ENCODE measurements at regions not wholly inside any gene's neighbourhood (a gene's known extent, or its start where the extent isn't known, plus 50 kb on each side); places are given as distances from the start of the nearest gene placed in this dataset.
"Not testable (repeated sequence)": the region's sequence is repeated elsewhere in the genome, so short reads cannot be mapped to it uniquely, and the experiment has no call there.

DNA sequence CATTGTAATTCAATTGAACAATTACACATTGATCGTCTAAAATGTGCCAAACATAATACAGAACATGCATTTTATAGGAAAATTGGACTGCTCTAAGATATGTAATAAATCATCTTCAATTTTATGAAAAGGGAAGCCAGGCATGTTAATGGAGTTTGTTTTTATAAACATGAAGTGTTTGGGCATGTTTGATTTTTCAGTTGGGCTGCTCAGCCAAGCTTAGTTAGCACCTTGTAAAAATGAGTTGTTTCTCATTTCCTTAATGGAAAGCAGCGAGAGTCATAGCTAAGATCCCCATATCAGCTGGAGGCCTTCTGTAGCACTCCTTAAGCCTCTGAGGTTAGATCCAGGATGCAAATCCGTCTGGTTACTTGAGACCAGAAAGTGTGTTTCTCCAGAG is 422.3 kb downstream of the SPRY2 start:
- DNase-seq (ENCODE audit: low read depth in 2 of 2): no peak

DNA sequence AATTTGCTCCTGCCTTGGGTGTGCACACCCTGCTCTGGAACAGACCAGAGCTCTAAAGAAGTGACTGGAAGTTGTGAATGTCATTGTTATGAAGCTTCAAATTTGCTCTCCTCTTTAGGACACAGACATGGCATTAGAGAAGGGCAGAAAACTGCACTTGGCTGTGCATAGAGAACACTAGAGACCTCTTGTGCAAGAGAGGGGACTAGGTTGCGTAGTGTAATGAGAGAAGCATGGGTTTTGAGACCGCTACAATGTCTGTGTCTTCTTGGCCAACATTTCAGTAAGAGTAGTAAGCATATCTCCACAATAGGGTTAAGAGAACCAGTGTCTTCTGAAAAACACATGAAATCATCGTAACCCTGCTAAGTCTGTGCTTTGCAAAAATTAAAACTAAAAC is 423.3 kb downstream of the SPRY2 start:
- DNase-seq (ENCODE audit: low read depth in 2 of 2): no peak

DNA sequence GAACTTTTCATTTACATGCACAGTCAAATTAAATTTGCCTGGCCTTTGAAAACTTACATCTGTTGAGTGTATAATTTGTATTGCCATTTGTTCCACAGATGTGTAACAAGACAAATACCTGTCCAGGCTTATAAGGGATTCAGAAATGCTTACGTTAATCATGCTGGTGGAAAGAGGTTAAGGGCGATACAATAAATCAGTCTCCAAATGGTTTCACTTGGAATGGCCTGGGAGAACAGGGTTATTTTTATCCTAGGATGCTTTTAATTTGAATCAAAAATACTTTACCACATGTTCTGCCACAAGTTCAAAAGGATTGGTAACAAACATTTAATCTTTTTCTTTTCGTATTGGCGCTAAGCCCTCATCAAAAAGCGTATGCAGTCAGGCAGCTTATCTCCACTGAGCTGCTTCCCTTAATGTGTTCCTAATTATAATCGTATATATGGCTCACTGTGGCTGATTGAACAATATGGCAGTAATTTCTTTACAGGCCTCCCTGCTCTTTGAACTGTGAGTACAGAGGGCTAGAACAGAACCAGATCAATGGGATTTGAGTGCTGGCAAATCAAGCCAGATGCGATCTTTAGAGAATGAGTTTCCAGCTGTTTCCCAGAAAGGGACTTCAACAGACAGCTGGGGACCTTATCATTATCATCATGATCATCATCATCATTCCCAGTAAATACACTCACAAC is 425.7 kb downstream of the SPRY2 start:
- DNase-seq (ENCODE audit: low read depth in 2 of 2): no peak

DNA sequence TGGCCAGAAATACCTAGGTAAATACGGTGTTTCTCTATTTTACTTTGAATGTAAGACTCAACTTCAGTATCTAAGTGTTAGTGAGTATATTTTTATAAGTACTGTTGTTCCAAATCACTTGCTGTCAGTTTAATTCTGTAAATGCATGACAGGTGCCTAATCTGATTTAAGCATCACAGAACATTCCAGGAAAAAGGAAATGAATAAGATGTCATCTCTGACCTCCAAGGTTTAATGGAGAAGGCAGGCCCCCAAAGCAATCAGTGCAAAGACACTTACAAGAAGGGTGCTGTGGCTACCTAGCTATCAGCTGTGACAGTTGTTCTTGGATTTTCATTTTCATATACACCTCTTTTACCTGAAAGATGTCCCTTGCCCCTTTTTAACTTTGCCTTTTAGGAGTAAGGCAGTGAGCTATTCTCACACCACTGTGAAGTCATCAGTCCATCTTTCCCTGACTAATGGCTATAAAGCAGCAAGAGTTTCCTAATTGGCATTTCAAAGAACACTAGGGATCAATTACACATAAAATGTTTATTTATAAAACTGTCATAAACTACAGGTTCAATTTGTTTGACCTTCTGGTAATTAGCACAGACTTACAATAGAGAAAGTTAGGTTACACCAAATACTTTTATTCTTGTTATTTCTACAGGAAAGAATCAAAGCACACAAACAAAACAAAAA is 427.6 kb downstream of the SPRY2 start:
- DNase-seq (ENCODE audit: low read depth in 2 of 2): no peak

DNA sequence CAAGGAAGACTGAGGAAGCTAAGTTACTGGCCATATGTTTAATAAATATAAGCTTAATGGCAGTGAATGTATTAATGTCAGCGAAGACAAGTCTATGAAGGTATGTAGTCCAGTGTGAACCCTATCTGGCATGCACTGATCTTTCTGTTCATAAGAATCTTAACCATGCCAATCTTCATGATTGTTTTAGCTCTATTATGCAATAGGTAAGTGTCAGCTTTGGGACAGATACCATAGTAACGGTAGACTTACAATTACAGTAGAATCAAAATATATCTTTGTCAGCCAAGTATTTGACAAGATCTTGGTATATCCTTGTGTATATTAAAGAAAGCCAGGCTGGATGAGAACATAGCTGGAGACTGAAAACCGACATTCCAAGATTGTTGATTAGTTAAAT is 428.5 kb downstream of the SPRY2 start:
- DNase-seq (ENCODE audit: low read depth in 2 of 2): no peak

DNA sequence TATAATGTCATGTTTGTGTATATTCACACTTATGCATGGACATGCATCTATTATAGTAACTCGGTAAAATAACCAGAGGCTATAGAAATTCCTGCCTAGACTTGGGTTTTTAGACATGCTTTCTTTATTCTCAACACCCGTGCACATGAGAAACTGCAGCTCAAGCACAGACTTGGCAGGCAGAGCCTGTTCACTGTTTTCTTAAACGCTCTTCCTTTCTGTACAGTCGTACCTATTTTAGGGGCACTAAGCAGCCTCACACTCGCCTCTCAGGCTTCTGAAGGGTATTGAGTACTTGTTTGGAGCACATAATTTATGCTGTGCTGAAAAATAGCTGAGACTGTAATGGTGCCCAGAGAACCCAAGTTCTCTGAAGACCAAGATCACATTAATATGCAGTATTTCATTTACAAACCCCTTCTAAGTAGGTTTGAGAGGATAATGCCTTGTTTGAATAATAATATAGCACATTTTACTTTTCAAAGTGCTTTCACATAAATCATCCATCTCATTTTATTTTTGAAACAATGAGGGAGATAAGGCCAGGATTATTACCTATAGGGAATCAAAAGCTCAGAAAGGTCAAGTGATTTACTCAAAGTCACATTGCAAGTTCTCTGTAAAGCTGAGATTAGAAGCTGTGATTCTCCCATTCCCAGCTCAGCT is 429.9 kb downstream of the SPRY2 start:
- DNase-seq (ENCODE audit: low read depth in 2 of 2): no peak

DNA sequence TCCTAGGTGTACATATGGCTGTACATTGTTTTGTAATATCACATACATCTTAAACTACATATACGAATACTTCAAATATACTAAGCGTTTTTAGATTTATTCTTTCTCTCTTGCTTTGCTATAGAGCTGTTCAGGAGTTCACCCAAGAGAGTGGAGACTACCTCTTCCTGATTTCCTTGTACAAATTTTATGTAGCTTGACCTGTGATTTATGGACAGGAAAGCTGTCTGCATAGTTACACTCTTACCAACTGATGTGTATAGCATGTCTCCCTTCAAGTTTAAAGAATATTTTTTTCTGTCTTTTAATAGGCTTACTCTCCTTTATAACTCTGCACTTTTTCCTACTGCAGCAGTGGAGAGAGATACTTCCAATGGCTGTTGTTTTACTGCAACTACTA is 428.7 kb downstream of the NDFIP2 start:
- no peak for DNase-seq (ENCODE audit: low read depth in 2 of 2)

DNA sequence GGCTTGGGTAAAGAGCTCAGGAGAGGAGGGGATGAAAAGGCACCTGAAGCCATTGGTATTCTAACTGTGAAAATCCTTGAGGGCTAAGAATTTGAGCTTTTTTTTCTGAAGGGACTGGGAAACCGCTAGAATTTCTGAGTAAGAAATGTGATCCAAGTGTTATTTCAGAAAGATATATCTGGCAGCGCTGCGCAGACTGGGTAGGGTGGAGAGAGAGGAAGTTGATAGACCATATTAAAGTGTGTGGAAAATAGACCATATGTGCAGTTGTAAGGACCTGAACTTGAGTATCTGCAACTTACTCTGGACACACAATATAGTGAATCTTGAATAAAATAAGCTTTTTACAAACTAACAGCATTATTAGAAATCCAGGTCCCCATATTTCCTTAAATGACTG is 427.4 kb downstream of the NDFIP2 start:
- no peak for DNase-seq (ENCODE audit: low read depth in 2 of 2)

DNA sequence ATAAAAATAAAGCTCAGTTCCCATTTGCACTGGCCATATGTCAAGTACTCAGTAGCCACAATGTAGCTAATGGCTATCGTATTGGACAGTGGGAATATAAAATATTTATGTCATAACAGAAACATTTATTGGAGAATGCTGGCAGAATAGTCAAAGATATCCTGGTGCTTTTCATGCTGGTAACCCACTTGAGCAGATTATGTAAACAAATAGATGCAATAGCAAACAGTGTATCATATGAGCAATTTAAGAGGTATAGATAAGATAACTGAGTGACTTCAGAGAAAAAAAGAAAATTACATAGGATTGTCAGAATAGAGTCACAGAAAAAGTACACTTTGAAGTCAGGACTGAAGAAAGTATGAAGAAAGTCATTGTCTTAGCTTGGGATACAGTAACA is 426.6 kb downstream of the NDFIP2 start:
- no peak for DNase-seq (ENCODE audit: low read depth in 2 of 2)

DNA sequence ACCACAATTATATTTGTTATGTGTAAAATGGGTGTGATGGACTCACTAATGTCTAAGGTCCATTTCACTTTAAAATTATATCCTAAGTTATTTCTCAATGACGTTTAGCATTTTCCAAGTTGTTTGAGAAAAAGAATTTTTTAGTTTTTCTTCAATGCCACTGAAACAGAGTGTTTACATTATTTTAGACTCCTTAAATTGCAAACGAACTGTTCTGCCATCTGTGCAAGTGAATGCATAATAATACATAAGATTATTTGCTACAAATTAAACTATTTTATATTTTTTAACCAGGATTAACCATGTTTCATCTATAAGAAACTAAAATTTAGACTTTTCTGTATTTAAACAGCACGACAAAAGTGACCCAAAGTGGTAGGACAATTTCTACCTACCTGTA is 425.4 kb downstream of the NDFIP2 start:
- no peak for DNase-seq (ENCODE audit: low read depth in 2 of 2)

DNA sequence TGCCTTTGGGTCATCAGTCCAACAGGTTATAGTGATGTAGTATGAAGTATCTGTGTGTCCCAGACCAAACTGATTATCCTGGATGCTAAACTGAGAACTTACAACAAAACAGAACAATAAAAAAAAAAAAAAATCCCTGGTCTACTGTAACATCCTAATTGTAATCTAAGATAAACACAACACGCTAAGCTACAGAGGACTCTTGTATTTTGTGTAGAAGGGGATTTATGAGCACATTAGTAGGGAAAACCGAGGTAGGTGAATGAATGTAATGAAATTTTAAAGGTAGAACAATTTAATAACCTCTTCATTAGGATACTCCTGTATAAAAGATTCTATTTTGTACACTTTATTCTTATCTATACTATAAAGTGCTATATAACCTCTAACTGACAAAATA is 424.1 kb downstream of the NDFIP2 start:
- no peak for DNase-seq (ENCODE audit: low read depth in 2 of 2)

DNA sequence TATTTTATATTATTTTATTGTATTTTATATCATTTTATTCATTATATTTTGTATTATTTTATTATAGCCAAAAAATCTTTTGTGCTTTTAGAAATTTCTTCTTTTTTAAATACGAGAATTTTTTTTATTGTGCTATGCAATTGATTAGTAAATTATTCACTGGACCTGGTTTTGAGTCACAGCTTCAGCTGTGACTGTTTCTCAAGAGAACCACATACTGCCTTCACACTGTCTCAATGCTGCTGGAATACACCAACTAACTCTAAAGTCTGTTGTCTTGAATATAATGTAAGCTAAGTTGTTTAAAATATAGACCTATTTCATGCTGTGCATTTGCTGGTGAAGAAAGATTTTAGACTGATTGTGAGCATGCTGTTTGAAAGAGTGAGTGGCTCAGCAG is 423.6 kb downstream of the NDFIP2 start:
- no peak for DNase-seq (ENCODE audit: low read depth in 2 of 2)

DNA sequence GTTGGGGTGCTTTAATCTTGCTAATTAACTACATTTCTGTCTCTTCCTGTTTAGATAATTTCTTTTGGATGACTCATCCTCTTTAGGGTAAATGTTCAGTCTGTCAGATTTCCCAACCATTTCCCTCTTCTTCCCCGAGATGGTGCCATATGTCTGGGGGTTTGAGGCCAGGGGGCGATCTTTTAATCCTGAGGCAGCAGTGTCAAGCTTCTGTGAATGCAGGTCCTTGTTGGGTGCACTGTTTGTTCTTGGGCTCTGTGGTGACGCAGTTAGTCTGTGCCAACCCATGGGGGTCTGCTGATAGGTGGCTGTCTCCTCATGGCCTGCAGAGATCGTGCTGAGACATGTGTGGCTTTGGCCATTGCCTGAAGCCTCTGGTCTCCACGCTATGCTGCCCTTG is 420.4 kb downstream of the NDFIP2 start:
- DNase-seq (ENCODE audit: low read depth in 2 of 2): no peak

DNA sequence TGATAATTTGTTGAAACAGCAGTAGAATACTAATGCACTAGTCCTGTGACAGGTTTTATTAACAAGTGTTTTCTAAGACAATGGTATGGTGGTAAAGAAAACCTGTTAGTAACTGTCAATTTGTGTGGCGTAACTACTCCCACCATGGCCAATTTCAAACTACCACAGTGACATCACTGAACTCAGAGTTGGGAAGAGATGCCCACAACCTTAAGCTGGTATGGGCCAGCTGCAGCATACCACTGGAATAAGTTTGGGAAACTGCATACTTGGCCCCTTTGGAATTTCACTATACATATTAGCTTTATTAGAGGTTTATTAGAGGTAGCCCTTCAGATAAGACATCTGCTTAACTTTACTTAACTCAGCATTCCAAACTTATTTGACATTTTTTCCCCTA is 419.4 kb downstream of the NDFIP2 start:
- DNase-seq (ENCODE audit: low read depth in 2 of 2): no peak

DNA sequence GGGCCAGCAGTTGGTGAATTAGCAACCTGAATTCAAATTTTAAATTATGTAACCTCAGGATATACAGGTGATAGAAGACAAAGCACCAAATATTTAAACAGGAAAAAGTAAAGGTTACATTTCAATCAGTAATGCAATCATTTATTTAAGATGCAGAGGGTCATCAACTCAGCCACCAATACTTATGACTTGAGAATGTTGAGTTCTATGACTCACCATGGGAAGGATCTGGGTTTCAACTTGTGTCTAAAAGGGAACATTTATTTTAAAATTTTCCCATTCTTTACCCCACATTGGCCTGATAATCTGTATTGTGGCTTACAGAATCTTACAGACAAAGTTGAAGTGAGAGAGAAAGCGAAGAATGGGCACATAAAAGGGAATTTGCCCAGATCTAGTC is 418.0 kb downstream of the NDFIP2 start:
- no peak for DNase-seq (ENCODE audit: low read depth in 2 of 2)

DNA sequence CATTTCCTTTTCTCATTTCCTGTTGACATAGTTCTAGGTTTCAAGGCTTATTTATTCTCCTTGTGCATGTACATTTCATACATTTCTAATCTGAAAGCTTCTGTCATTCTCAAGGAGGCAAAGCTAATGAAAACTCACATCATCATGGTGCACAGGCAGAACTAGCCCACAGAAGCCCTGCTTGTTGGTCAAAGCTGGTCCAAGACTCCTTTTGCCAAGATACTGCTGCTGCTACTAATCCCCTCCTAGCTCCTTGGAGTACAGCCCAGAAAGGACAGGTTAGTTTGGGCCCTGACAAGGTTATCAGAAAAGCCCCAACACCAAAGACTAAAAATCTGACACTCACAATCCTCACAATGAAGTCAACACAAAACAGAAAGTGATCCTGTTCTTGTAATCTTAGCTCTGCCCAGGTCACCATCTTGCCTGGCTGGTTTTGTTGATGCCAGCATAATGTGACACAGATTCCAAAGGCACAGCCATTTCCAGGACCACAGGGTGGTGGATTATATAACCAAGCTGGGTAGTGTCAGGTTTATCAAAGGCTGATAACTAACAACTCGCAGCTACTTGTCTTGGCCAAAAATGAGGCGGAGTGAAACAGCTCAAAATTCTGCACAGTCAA is 417.4 kb downstream of the NDFIP2 start:
- DNase-seq (ENCODE audit: low read depth in 2 of 2): no peak

DNA sequence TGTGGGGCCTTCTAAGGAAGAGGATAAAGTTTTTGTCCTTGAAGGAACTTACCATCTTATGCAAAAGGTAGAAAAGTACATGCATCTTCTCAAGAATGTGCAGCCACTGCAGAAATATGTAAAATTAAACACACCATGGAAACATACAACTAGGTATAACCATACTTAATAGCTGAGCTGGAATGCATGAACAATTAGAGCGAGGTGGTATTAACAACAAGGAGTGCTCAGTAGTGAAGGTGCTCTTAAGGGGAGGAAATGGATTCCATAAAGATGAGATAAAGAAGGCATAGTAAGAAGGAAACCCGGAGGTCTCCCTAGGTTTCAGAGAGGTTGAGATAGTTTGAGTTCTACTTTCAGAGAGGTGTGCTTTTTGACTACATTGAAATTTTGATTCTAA is 415.9 kb downstream of the NDFIP2 start:
- no peak for DNase-seq (ENCODE audit: low read depth in 2 of 2)

DNA sequence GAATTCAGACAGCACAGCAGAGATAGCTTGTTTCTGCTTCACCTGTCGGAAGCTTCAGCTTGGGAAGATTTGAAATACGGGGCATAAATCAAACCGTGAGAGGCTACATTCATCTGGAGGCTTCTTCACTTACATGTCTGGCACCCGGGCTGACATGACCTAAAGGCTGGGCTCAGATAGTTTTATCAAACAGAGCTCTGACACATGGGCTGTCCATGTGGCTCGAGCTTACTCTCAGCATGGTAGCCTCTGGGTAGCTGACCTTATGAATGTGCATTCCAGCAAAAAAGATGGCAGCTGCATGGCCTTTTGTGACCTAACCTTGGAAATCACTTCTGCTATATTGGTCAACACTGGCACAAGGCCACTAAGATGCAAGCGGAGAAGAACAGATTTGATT is 414.5 kb downstream of the NDFIP2 start:
- DNase-seq (ENCODE audit: low read depth in 2 of 2): no peak

DNA sequence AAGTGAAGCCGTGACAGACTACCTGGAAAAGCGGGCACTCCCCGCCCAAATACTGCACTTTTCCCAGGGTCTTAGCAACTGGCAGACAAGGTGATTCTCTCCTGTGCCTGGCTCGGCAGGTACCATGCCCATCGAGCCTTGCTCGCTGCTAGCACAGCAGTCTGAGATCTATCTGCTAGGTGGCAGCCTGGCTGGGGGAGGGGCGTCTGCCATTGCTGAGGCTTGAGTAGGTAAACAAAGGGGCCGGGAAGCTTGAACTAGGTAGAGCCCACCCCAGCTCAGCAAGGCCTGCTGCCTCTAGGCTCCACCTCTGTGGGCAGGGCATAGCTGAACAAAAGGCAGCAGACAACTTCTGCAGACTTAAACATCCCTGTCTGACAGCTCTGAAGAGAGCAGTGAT is 406.3 kb downstream of the NDFIP2 start:
- not testable (repeated sequence) for DNase-seq (ENCODE audit: low read depth in 2 of 2)

DNA sequence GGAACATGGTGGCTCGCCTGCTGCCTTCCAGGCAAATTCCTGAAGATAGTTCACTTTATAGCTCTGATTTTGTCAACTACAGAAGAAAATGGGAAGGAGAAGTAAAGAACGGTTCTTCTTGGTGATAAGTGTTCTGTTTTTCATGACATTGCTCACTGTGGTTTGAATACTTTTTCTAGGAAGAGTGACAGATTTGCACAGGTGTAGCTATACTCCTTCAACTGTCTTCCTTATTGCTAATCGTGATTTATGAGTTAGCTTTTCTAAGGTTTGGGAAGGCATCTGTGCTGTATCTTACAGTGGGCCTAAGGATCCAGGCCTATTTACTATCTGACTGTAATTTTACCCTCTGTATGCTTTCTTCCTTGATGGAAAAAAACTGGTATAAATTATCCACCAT is 405.6 kb downstream of the NDFIP2 start:
- DNase-seq (ENCODE audit: low read depth in 2 of 2): no peak

DNA sequence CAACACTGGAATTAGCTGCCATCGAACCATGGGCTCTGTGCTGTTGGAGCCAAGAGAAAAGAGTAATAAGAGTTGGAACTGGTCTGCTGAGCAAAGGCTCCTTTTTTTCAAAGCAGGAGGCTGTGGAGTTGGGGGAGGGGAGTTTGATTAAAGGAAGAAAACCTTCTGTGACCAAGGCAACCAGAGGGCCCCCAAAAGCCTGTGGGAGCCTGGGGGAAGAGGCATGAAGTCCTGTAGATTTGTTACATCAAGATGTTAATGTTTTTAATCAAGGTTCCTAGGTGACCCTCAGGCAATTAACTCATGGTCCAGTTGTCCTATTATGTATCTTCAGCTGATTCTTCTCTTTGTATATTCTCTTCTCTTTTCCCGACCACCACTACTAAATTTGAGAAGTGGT is 403.9 kb downstream of the NDFIP2 start:
- no peak for DNase-seq (ENCODE audit: low read depth in 2 of 2)

DNA sequence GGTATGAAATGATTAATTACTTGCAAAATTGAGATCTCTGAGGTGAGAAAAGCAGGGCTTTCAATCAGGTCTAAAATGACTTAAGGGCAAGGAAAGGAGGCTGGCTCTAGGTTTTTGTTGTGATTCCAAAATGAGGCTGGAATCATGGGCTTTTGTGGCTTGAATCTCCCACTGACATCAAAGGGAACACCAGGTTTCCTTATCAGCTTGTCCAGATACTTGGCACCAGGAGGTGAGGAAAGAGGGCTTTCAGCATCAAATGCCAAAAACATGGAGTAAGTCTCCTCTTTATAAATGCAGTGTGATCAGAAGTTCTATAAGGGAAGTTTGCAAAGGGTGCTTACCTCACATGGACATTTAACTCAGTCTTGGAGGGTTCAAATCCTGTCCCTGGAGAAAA is 402.3 kb downstream of the NDFIP2 start:
- no peak for DNase-seq (ENCODE audit: low read depth in 2 of 2)

DNA sequence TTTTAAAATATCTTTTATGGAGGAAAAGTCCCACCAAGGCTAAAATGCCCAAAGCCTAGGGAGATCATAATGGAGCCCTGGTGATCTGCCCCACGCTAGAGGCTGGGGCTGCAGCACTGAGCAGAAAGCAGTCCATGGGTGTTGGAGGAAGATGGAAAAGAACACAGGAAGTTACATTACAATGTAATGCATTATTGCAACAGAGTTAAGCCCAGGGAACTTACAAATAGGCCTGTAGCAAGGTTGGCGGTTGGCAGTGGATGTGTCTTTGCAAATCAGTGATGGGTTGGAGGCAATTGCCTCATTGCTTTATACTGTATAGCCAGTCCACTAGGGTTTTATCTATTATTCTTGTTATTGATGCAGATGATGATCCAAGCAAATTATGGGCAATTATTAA is 399.9 kb downstream of the NDFIP2 start:
- no peak for DNase-seq (ENCODE audit: low read depth in 2 of 2)
